K562 (cell line): ENCODE measurements at regions not wholly inside any gene's neighbourhood (a gene's known extent, or its start where the extent isn't known, plus 50 kb on each side); places are given as distances from the start of the nearest gene placed in this dataset.

Experiments
- CBX8 ChIP-seq: fragments of 200-600 bp; sonication (generic); IDR thresholded peaks from 2 replicates; pipeline ENCODE4 v1.6.1; 2012; ENCODE audit warnings: borderline replicate concordance, mixed run types, low read depth, mild to moderate bottlenecking, moderate library complexity, mixed read lengths, low read length, control low read depth, inconsistent platforms; ENCODE audit not compliant: poor library complexity, severe bottlenecking; ENCODE audit errors: extremely low read depth
- CC2D1A ChIP-seq: fragments of 450-650 bp; IDR thresholded peaks from 2 replicates; pipeline ENCODE4 v1.6.1; 2017; ENCODE audit warnings: mild to moderate bottlenecking
- CHD2 ChIP-seq: IDR thresholded peaks from 2 replicates; pipeline ENCODE4 v1.6.1; 2011; ENCODE audit warnings: low read depth, low read length
- EP300 ChIP-seq: IDR thresholded peaks from 2 replicates; pipeline ENCODE4 v1.6.1; 2012; ENCODE audit warnings: low read length, improper control_type of control experiment
- ETV1 ChIP-seq: fragments of 450-650 bp; conservative IDR thresholded peaks from 2 replicates; pipeline ENCODE4 v1.6.1; 2016; ENCODE audit warnings: missing genetic modification characterization, control low read depth, low read depth, missing compliant biosample characterization
- FOSL1 ChIP-seq: fragments of 200-800 bp; sonication (Bioruptor generic); conservative IDR thresholded peaks from 2 replicates; pipeline ENCODE4 v1.6.1; 2016; ENCODE audit warnings: missing genetic modification characterization, missing compliant biosample characterization
- GATAD2A ChIP-seq: fragments of 450-650 bp; IDR thresholded peaks from 2 replicates; pipeline ENCODE4 v1.6.1; 2017
- HDAC3 ChIP-seq: fragments of 450-650 bp; IDR thresholded peaks from 2 replicates; pipeline ENCODE4 v1.6.1; 2018; ENCODE audit warnings: borderline replicate concordance, mild to moderate bottlenecking, moderate library complexity; ENCODE audit not compliant: partially characterized antibody
- HDAC8 ChIP-seq: fragments of 450-650 bp; IDR thresholded peaks from 2 replicates; pipeline ENCODE4 v1.6.1; 2016; ENCODE audit warnings: mild to moderate bottlenecking, missing genetic modification characterization, moderate library complexity, missing compliant biosample characterization
- HMG20B ChIP-seq: fragments of 250-450 bp; sonication (Bioruptor Pico); IDR thresholded peaks from 2 replicates; pipeline ENCODE4 v1.5.0; 2021; ENCODE audit warnings: mild to moderate bottlenecking
- MAFG ChIP-seq: fragments of 450-650 bp; conservative IDR thresholded peaks from 2 replicates; pipeline ENCODE4 v1.6.1; 2016; ENCODE audit warnings: missing genetic modification characterization, missing compliant biosample characterization
- PTBP1 ChIP-seq: fragments of 200-400 bp; formaldehyde crosslinking; IDR thresholded peaks from 2 replicates; pipeline ENCODE4 v1.6.1; 2017; ENCODE audit warnings: low read depth, low read length
- SOX6 ChIP-seq: fragments of 450-650 bp; IDR thresholded peaks from 2 replicates; pipeline ENCODE4 v1.6.1; 2014; ENCODE audit warnings: mild to moderate bottlenecking
- TAL1 ChIP-seq: fragments of 450-650 bp; IDR thresholded peaks from 2 replicates; pipeline ENCODE4 v1.6.1; 2016; ENCODE audit warnings: mild to moderate bottlenecking
- ZNF184 ChIP-seq: sonication (generic); formaldehyde crosslinking; IDR thresholded peaks from 2 replicates; pipeline ENCODE4 v1.5.0; 2020; ENCODE audit warnings: missing genetic modification reagents
- ZNF3 ChIP-seq: fragments of 250-450 bp; sonication (Bioruptor Pico); IDR thresholded peaks from 2 replicates; pipeline ENCODE4 v1.5.0; 2021; ENCODE audit warnings: mild to moderate bottlenecking, moderate library complexity
- ZNF584 ChIP-seq: fragments of 200-800 bp; sonication (Bioruptor generic); IDR thresholded peaks from 2 replicates; pipeline ENCODE4 v1.6.1; 2016; ENCODE audit warnings: low read depth, mild to moderate bottlenecking, missing genetic modification characterization, missing compliant biosample characterization
- TF ChIP-seq, protein P1 (sequence below): IDR thresholded peaks from 3 replicates; pipeline ENCODE4 v1.6.1; 2011; ENCODE audit warnings: borderline replicate concordance, mild to moderate bottlenecking; ENCODE audit not compliant: insufficient read length, insufficient read depth
- TF ChIP-seq, protein P2 (sequence below): fragments of 450-650 bp; IDR thresholded peaks from 2 replicates; pipeline ENCODE4 v1.6.1; 2017; ENCODE audit warnings: mild to moderate bottlenecking, moderate library complexity
- TF ChIP-seq, protein P3 (sequence below): sonication (generic); formaldehyde crosslinking; IDR thresholded peaks from 2 replicates; pipeline ENCODE4 v1.8.1; 2023; ENCODE audit warnings: mild to moderate bottlenecking, missing genetic modification reagents
- TF ChIP-seq, protein P4 (sequence below): fragments of 250-450 bp; sonication (Bioruptor Pico); IDR thresholded peaks from 2 replicates; pipeline ENCODE4 v1.8.0; 2022; ENCODE audit warnings: inconsistent platforms, mild to moderate bottlenecking, moderate library complexity, borderline replicate concordance
- TF ChIP-seq, protein P5 (sequence below): fragments of 450-650 bp; IDR thresholded peaks from 2 replicates; pipeline ENCODE4 v1.6.1; 2016; ENCODE audit warnings: antibody characterized with exemption

GRCh38 chr4:159003420-159004253 is 99.2 kb upstream of the RAPGEF2 start (continued):
- TF ChIP-seq ZNF184 (CRISPR knock-in tag) (no peak), ZNF584 (CRISPR knock-in tag) (peak; percentile 69; the same call in 1 of the 2 replicates), CHD2 (no peak), ETV1 (peak; percentile 56), HDAC3 (no peak), HDAC8 (no peak), EP300 (peak; percentile 77), PTBP1 (no peak), HMG20B (CRISPR knock-in tag) (no peak), SOX6 (peak; percentile 71), GATAD2A (0 out of 2 replicates have a peak, but pooled peaks have one; percentile 52), CC2D1A (peak; percentile 28; the same call in 1 of the 2 replicates), ZNF3 (CRISPR knock-in tag) (no peak), MAFG (tag) (peak; percentile 91), FOSL1 (tag) (peak; percentile 71), TAL1 (peak; percentile 68), CBX8 (no peak)
- TF ChIP-seq, protein P1, sequence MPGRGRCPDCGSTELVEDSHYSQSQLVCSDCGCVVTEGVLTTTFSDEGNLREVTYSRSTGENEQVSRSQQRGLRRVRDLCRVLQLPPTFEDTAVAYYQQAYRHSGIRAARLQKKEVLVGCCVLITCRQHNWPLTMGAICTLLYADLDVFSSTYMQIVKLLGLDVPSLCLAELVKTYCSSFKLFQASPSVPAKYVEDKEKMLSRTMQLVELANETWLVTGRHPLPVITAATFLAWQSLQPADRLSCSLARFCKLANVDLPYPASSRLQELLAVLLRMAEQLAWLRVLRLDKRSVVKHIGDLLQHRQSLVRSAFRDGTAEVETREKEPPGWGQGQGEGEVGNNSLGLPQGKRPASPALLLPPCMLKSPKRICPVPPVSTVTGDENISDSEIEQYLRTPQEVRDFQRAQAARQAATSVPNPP, result no peak
- TF ChIP-seq, protein P2, sequence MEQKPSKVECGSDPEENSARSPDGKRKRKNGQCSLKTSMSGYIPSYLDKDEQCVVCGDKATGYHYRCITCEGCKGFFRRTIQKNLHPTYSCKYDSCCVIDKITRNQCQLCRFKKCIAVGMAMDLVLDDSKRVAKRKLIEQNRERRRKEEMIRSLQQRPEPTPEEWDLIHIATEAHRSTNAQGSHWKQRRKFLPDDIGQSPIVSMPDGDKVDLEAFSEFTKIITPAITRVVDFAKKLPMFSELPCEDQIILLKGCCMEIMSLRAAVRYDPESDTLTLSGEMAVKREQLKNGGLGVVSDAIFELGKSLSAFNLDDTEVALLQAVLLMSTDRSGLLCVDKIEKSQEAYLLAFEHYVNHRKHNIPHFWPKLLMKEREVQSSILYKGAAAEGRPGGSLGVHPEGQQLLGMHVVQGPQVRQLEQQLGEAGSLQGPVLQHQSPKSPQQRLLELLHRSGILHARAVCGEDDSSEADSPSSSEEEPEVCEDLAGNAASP, result peak; percentile 61
- TF ChIP-seq, protein P3, sequence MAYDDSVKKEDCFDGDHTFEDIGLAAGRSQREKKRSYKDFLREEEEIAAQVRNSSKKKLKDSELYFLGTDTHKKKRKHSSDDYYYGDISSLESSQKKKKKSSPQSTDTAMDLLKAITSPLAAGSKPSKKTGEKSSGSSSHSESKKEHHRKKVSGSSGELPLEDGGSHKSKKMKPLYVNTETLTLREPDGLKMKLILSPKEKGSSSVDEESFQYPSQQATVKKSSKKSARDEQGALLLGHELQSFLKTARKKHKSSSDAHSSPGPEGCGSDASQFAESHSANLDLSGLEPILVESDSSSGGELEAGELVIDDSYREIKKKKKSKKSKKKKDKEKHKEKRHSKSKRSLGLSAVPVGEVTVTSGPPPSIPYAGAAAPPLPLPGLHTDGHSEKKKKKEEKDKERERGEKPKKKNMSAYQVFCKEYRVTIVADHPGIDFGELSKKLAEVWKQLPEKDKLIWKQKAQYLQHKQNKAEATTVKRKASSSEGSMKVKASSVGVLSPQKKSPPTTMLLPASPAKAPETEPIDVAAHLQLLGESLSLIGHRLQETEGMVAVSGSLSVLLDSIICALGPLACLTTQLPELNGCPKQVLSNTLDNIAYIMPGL (CRISPR knock-in tag), result no peak
- TF ChIP-seq, protein P4, sequence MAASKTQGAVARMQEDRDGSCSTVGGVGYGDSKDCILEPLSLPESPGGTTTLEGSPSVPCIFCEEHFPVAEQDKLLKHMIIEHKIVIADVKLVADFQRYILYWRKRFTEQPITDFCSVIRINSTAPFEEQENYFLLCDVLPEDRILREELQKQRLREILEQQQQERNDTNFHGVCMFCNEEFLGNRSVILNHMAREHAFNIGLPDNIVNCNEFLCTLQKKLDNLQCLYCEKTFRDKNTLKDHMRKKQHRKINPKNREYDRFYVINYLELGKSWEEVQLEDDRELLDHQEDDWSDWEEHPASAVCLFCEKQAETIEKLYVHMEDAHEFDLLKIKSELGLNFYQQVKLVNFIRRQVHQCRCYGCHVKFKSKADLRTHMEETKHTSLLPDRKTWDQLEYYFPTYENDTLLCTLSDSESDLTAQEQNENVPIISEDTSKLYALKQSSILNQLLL, result no peak
- TF ChIP-seq, protein P5, sequence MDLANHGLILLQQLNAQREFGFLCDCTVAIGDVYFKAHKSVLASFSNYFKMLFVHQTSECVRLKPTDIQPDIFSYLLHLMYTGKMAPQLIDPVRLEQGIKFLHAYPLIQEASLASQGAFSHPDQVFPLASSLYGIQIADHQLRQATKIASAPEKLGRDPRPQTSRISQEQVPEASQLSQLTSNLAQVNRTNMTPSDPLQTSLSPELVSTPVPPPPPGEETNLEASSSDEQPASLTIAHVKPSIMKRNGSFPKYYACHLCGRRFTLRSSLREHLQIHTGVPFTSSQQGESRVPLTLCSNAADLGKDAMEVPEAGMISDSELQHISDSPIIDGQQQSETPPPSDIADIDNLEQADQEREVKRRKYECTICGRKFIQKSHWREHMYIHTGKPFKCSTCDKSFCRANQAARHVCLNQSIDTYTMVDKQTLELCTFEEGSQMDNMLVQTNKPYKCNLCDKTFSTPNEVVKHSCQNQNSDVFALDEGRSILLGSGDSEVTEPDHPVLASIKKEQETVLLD, result 0 out of 2 replicates have a peak, but pooled peaks have one; percentile 45
